NCI-H69 (cell line): ENCODE measurements at regions not wholly inside any gene's neighbourhood (a gene's known extent, or its start where the extent isn't known, plus 50 kb on each side); places are given as distances from the start of the nearest gene placed in this dataset.
"Not testable (repeated sequence)": the region's sequence is repeated elsewhere in the genome, so short reads cannot be mapped to it uniquely, and the experiment has no call there.

Experiments used
- DNase-seq: peaks from one replicate; lab custom pipeline; 2025; lab: John Stamatoyannopoulos, UW

DNA sequence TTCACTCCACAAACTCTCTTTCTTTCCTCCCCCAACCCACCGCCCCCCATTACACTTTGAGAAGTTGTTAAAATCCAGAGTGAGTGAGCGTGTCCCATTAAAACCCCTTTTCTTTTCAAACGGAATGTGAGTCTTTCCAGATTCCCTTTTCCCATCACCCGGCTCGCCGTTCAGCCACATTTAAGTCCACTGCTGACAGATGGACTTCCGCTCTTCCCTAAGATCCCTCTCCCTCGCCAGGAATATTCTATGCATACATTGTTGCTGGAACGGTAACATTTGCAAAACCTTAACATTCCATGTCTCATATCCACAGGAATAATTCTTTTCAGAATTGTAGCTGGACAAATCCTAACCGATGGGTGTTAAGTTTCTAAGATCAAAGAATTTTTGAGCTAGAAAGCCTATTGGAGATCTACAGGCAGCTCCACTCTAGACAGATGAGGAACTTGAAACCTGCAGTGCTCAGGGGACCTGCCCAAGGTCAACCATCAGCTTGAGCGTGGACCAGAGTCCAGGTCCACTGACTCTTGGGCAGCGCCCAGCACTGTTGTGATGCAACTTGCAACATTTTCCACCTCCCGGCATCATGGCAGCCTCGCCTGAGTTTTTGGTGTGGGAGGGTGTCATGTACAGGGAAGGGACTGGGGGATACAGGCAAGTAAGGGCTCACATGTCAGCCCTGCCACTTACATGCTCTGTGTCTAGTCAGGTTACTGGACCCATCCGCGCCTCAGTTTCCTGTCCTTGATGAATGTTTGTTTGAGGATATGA is 500.1 kb downstream of the CCDC171 start:
- DNase-seq, result no peak

- DNase-seq, result no peak
Measured at GRCh38 chr9:16057541-16057940, 504.7 kb downstream of the CCDC171 start.

- DNase-seq, result no peak
Measured at GRCh38 chr9:16058131-16058549, 505.3 kb downstream of the CCDC171 start.

- no peak for DNase-seq
Measured at GRCh38 chr9:16060436-16061129, 507.7 kb downstream of the CCDC171 start.

GRCh38 chr9:16062542-16063240 is 509.8 kb downstream of the CCDC171 start:
- no peak for DNase-seq

GRCh38 chr9:16063241-16063591 is 510.4 kb downstream of the CCDC171 start:
- no peak for DNase-seq

- DNase-seq, result no peak
Measured at GRCh38 chr9:16064771-16065170, 511.9 kb downstream of the CCDC171 start.

- DNase-seq, result not testable (repeated sequence)
Measured at GRCh38 chr9:16066201-16066600, 513.4 kb downstream of the CCDC171 start.

DNA sequence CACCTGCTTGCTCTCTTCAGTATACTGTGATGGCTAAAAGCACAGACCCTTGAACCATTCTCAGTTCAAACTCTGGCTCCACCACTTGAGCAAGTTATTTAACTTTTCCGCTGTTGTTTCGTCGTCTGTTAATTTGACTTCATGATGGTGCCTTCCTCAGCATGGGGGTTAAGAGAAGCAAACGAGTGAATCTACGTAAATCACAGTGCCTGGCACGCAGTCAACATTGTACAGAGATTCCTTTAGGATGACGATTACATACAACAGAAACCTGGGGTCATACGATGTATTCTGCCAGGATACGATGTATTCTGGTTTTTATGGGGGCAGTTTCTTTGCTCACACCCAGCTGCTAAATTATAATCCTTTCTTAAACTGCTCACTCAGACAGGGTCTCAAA is 515.6 kb downstream of the CCDC171 start:
- DNase-seq, result no peak

GRCh38 chr9:16069249-16069648 is 516.4 kb downstream of the CCDC171 start:
- DNase-seq, result no peak

DNA sequence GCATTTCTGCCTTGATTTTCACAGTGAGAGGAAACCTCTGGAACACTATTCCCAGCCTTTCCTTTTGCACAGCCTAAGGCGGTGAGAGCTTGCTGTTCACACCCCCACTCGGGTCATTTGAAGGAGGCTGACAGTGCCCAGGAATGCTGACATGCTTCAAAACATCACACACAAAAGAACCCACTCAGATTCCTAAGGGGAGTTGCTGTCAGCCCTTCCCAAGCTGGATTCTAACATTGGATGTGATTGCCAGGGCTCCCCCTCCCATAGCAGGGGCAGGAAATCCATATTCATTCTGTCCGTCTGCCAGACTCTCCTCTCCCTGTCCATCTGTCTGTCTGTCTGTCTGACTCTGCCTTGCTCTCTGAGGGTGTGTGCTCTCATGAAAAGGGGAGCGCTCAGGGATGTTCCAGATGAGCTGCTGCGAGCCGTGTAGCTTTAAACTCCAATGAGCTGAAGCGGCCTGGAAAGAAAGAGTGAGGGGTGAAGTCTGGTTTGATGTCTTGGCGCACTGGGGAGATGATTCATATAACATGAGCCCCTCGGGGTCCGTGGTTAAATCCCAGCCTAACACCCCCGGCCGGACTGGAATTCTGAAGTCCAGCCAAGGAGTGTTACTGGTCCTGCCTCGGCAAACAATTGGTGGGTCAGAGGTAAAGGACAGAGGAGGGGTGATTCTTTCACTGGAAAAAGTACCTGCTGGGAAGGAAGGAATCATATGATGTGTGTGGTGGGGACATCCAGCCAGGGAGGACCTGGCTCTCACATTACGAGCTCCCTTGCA is 517.0 kb downstream of the CCDC171 start:
- DNase-seq, result no peak

DNA sequence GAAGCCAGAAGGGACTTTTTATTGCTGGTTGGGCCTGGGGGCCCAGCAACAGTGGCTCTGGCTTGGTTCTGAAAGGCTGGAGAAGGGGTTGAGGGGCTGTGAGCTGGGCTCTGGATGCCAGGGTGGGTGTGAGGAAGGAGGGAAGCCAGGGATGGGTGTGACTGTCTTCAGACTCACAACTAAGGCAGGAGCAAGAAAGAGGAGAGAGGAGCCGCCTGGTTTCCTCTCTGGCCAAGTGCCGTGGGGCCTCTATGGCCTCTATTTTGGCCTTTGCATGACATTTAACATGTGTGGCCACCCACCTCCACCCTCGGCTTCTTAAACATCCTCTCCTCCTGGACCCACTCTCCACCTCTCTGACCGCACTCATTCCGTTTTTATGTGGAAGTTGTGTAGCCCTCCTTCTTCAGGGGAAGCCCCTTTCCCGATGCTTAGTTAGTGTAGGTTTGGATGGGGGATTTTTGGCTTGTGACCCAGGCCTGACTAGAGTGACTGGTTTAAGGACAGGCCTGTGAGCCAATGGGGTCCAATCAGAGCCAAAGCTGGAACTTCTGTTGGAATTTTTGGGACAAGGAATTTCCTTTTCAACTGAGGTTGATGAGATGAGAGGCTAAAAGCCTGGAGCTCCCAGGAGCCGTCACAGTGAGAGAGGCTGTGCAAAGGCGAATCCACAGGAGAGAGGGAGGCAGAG is 517.8 kb downstream of the CCDC171 start:
- no peak for DNase-seq

DNA sequence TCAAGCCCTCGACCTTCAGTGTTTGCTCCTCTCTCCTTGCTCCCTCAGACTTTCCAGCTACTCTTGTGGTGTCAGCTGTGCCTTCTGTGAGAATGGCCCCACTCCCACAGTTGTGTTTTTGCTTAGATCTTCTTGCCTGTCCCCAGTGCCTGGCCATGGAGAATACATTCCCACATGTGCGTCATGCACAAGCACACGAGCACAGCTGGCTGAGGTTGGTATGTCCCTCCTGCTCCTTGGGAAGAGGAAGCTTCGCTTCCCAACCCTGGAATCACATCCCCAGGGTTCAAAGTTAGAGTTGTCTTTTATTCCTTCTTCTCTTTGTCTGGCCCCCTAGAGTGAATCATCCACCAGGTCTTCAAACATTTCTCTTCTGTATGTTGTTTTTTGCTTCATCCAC is 518.6 kb downstream of the CCDC171 start:
- no peak for DNase-seq

GRCh38 chr9:16074963-16075362 is 522.1 kb downstream of the CCDC171 start:
- DNase-seq, result no peak

- DNase-seq, result no peak
Measured at GRCh38 chr9:16075696-16076095, 522.9 kb downstream of the CCDC171 start.

DNA sequence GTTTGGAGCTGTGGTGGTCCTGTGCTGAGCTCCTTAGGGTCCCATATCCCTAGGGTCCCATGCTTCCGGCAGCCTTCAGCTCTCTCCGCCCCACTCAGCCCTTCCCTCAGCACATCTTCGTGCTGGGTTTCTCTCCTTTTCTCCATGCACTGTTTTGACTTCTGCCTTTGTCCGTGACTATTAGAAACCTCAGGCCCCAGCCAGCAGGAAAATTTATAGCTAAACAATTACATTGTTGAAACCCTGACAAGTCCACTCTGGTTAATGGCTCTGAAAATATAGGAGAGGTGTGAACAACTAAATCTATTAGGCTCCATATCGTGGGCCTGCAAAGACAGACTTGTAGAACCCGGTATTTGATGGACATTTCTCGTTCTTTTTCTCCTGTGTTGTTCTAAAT is 523.7 kb downstream of the CCDC171 start:
- DNase-seq, result no peak

GRCh38 chr9:16082796-16083195 is 530.0 kb downstream of the CCDC171 start:
- no peak for DNase-seq

DNA sequence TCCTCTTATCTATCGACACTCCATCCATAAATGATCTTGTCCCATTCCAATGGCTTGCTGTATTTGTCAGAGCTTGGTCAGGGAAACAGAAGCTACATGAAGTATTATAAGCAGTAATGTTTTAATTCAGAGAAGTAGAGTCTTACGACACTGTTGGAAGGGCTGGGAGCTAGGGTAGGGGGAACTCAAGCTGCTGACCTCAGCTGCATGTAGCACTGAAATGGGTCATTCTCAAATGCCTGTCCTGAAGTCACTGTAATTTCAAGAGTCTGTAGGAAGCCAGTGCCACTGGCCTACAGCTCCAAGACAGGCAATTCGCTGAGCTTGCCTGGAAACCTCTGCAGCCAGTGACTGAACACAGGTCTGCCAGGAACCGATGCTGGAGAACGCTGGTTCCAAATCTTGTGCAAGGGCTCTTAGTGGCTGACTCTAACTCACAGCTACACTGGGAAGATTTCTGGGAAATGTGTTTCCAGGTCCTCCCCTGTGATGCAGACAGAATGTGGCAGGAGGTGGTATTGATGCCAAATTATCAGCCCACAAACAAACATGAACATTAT is 532.4 kb downstream of the CCDC171 start:
- DNase-seq, result no peak

DNA sequence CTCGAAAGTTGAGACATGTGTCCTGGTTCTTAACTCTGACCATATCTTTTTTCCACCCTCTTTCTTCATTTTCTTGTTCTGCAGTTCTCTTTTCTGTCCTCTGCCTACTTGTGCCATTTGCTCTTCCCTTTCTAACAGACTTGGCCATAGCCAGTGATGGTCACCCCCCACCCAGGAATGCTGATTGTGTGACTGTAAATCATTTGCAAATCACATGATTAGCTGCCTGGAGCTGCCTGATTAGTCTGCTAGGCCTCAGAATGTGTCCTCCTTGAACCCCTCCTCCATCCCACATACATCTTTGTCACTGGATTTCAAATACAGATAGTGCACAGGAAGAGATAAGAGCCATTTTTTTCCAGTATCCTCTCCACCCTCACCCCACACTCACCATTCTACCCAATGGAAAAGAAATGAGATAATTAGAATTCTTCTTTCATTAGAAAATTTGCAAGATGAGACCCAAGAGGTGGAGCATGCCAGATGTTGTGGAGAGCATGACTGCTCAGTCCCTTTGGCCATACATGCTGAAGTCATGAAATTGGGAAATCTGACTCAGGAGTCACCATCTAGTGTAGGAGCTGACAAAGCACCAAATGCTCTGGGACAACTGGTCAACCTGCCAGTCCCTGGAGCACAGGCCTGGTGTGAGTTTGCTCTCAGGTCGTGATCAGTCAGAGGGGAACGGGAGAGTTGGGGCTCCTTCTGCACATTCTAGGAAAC is 538.2 kb downstream of the CCDC171 start:
- DNase-seq, result no peak
